HG03469 (cell line): ENCODE measurements at regions not wholly inside any gene's neighbourhood (a gene's known extent, or its start where the extent isn't known, plus 50 kb on each side); places are given as distances from the start of the nearest gene placed in this dataset.
"Not testable (repeated sequence)": the region's sequence is repeated elsewhere in the genome, so short reads cannot be mapped to it uniquely, and the experiment has no call there.

ENCODE experiments used
- ATAC-seq: cut with Tn5 transposase; IDR thresholded peaks from one replicate; pipeline ENCODE4 v1.9.1; 2021; ENCODE audit warnings: mild to moderate bottlenecking, moderate library complexity, moderate number of reproducible peaks; ENCODE audit not compliant: unreplicated experiment

GRCh38 chr6:92337571-92337970 is 1081.8 kb downstream of the EPHA7 start:
- no peak for ATAC-seq

- ATAC-seq: no peak
Measured at GRCh38 chr6:92329208-92329847, 1090.0 kb downstream of the EPHA7 start.

- no peak for ATAC-seq
Measured at GRCh38 chr6:92315312-92315711, 1104.0 kb downstream of the EPHA7 start.

- no peak for ATAC-seq
Measured at GRCh38 chr6:92297101-92297500, 1122.3 kb downstream of the EPHA7 start.

GRCh38 chr6:92292067-92292466 is 1127.3 kb downstream of the EPHA7 start:
- ATAC-seq: no peak

GRCh38 chr6:92289831-92290230 is 1129.5 kb downstream of the EPHA7 start:
- ATAC-seq: no peak

GRCh38 chr6:92281571-92282076 is 1137.7 kb downstream of the EPHA7 start:
- no peak for ATAC-seq

- ATAC-seq: no peak
Measured at GRCh38 chr6:92275150-92275549, 1144.2 kb downstream of the EPHA7 start.

GRCh38 chr6:92274588-92274987 is 1144.8 kb downstream of the EPHA7 start:
- no peak for ATAC-seq

- ATAC-seq: no peak
Measured at GRCh38 chr6:92273694-92274093, 1145.7 kb downstream of the EPHA7 start.

GRCh38 chr6:92271091-92271490 is 1148.3 kb downstream of the EPHA7 start:
- no peak for ATAC-seq

GRCh38 chr6:92270365-92270764 is 1149.0 kb downstream of the EPHA7 start:
- ATAC-seq: no peak

- no peak for ATAC-seq
Measured at GRCh38 chr6:92267335-92267734, 1152.0 kb downstream of the EPHA7 start.

- ATAC-seq: no peak
Measured at GRCh38 chr6:92263864-92264263, 1155.5 kb downstream of the EPHA7 start.

GRCh38 chr6:92259171-92259570 is 1160.2 kb downstream of the EPHA7 start:
- ATAC-seq: no peak

- ATAC-seq: no peak
Measured at GRCh38 chr6:92243315-92243714, 1176.0 kb downstream of the EPHA7 start.

- ATAC-seq: no peak
Measured at GRCh38 chr6:92231171-92231701, 1188.1 kb downstream of the EPHA7 start.

GRCh38 chr6:92219987-92220386 is 1199.4 kb downstream of the EPHA7 start:
- ATAC-seq: not testable (repeated sequence)

GRCh38 chr6:92216717-92217116 is 1202.6 kb downstream of the EPHA7 start:
- ATAC-seq: no peak

- no peak for ATAC-seq
Measured at GRCh38 chr6:92201618-92202017, 1217.7 kb downstream of the EPHA7 start.

- no peak for ATAC-seq
Measured at GRCh38 chr6:92196325-92196724, 1223.0 kb downstream of the EPHA7 start.

GRCh38 chr6:92195796-92196195 is 1223.6 kb downstream of the EPHA7 start:
- ATAC-seq: no peak

GRCh38 chr6:92188016-92188415 is 1231.3 kb downstream of the EPHA7 start:
- ATAC-seq: no peak
